Fibroblast of lung (primary cell): ENCODE measurements at regions not wholly inside any gene's neighbourhood (a gene's known extent, or its start where the extent isn't known, plus 50 kb on each side); places are given as distances from the start of the nearest gene placed in this dataset.
"Not testable (repeated sequence)": the region's sequence is repeated elsewhere in the genome, so short reads cannot be mapped to it uniquely, and the experiment has no call there.

Source experiments
- DNase-seq, 2 donors: peaks; one replicate each; pipeline versions ENCODE4 v3.0.0 to v3.0.0-alpha.2; 2010; ENCODE audit warnings: low read depth in 2 of 2
- H2AFZ ChIP-seq: 2 replicates; pipeline ENCODE4 v1.5.1; 2012; ENCODE audit warnings: low read length, control low read depth, inconsistent platforms
- H3K27ac ChIP-seq: 2 replicates; pipeline ENCODE4 v1.5.1; 2011; ENCODE audit warnings: low read length, control low read depth; ENCODE audit not compliant: insufficient read depth
- H3K27me3 ChIP-seq: 2 replicates; pipeline ENCODE4 v1.5.1; 2011; ENCODE audit warnings: mild to moderate bottlenecking, low read length; ENCODE audit not compliant: control insufficient read depth, insufficient read depth
- H3K36me3 ChIP-seq: 2 replicates; pipeline ENCODE4 v1.5.1; 2011; ENCODE audit warnings: low read length; ENCODE audit not compliant: control insufficient read depth, insufficient read depth
- H3K4me1 ChIP-seq: 2 replicates; pipeline ENCODE4 v1.5.1; 2011; ENCODE audit warnings: low read length; ENCODE audit not compliant: control insufficient read depth, insufficient read depth; ENCODE audit errors: extremely low read depth
- H3K4me2 ChIP-seq: 2 replicates; pipeline ENCODE4 v1.5.1; 2011; ENCODE audit warnings: low read length, control low read depth; ENCODE audit not compliant: insufficient read depth; ENCODE audit errors: extremely low read depth
- H3K4me3 ChIP-seq, 4 experiments: fragments of 200-600 bp in 1 of 4; sonication (generic) in 1 of 4; replicated peaks in 1 of 4; 2 replicates each; pipeline ENCODE4 v1.5.1; 2011 to 2016; ENCODE audit warnings: low read length in 4 of 4, low read depth in 3 of 4, mild to moderate bottlenecking in 3 of 4, control low read depth in 2 of 4, inconsistent platforms in 1 of 4, mixed read lengths in 1 of 4; ENCODE audit not compliant: insufficient read depth in 1 of 4; ENCODE audit errors: control extremely low read depth in 1 of 4
- H3K79me2 ChIP-seq: 2 replicates; pipeline ENCODE4 v1.5.1; 2012; ENCODE audit warnings: mild to moderate bottlenecking, low read length, inconsistent platforms; ENCODE audit not compliant: control insufficient read depth, insufficient read depth
- H3K9ac ChIP-seq: 2 replicates; pipeline ENCODE4 v1.5.1; 2011; ENCODE audit warnings: mild to moderate bottlenecking, low read length, control low read depth; ENCODE audit not compliant: insufficient read depth
- H3K9me3 ChIP-seq: 2 replicates; pipeline ENCODE4 v1.5.1; 2012; ENCODE audit warnings: low read depth, low read length; ENCODE audit not compliant: control insufficient read depth, insufficient read depth
- H4K20me1 ChIP-seq: 2 replicates; pipeline ENCODE4 v1.5.1; 2011; ENCODE audit warnings: low read length; ENCODE audit not compliant: control insufficient read depth, insufficient read depth; ENCODE audit errors: extremely low read depth
- CTCF ChIP-seq, 2 donors: IDR thresholded peaks in 1 of 2; conservative IDR thresholded peaks in 1 of 2; 1 replicate in 1 of 2; 2 replicates in 1 of 2; pipeline ENCODE4 v1.5.1; 2011 to 2012; ENCODE audit warnings: low read length in 2 of 2, control low read depth in 1 of 2, inconsistent platforms in 1 of 2, low read depth in 1 of 2, mild to moderate bottlenecking in 1 of 2
- EZH2 ChIP-seq: IDR thresholded peaks from 2 replicates; pipeline ENCODE4 v1.5.1; 2012; ENCODE audit warnings: low read length, control low read depth, mild to moderate bottlenecking; ENCODE audit errors: missing control alignments

- no peak overlapping the region for H3K9ac ChIP-seq
- TF ChIP-seq EZH2 (no peak), CTCF (conservative IDR thresholded peaks at IDR 0.05 in 1 of 2, IDR thresholded peaks at IDR 0.05 in 1 of 2; ENCODE audit: low read depth in 1 of 2, low read length in 2 of 2) (no peak)
- H3K9me3 ChIP-seq, result no peaks in the 10 kb centered on the region
- H3K27ac ChIP-seq, result no peak overlapping the region
- H3K4me1 ChIP-seq, result no peaks in the 10 kb centered on the region
- H3K79me2 ChIP-seq, result no peaks in the 10 kb centered on the region
- no peaks in the 10 kb centered on the region for H4K20me1 ChIP-seq
- no peak overlapping the region for H3K4me2 ChIP-seq
- H3K27me3 ChIP-seq, result no peaks in the 10 kb centered on the region
- H3K36me3 ChIP-seq, result no peaks in the 10 kb centered on the region
- no peak overlapping the region for H2AFZ ChIP-seq
- no peak overlapping the region for H3K4me3 ChIP-seq
- no peak for DNase-seq
Measured at GRCh38 chr9:97124256-97124655, 85.3 kb upstream of the CTSV start.

- Histone ChIP-seq H3K79me2 (no peaks in the 10 kb centered on the region), H3K4me2 (no peak overlapping the region)
- no peak for DNase-seq
Measured at GRCh38 chr9:97110696-97111095, 71.8 kb upstream of the CTSV start.

GRCh38 chr9:97109194-97109811 lies 70.4 kb upstream of the CTSV start:
- Histone ChIP-seq H3K36me3 (no peaks in the 10 kb centered on the region), H3K27me3 (no peaks in the 10 kb centered on the region), H3K4me2 (no peak overlapping the region), H3K9ac (no peak overlapping the region), H3K4me3 (no peak overlapping the region), H3K27ac (no peak overlapping the region), H4K20me1 (no peaks in the 10 kb centered on the region), H2AFZ (no peak overlapping the region), H3K9me3 (no peaks in the 10 kb centered on the region), H3K79me2 (no peaks in the 10 kb centered on the region), H3K4me1 (no peaks in the 10 kb centered on the region)
- TF ChIP-seq CTCF (conservative IDR thresholded peaks at IDR 0.05 in 1 of 2, IDR thresholded peaks at IDR 0.05 in 1 of 2; ENCODE audit: low read depth in 1 of 2, low read length in 2 of 2) (peak; percentile 25 to 46), EZH2 (no peak)
- DNase-seq, result peak; percentile 10 to 31

More at GRCh38 chr9:97110696-97111095, 71.8 kb upstream of the CTSV start:
- Histone ChIP-seq H2AFZ (no peak overlapping the region), H3K4me1 (no peaks in the 10 kb centered on the region), H3K27ac (no peak overlapping the region), H3K36me3 (no peaks in the 10 kb centered on the region), H3K9ac (no peak overlapping the region), H3K9me3 (no peaks in the 10 kb centered on the region), H4K20me1 (no peaks in the 10 kb centered on the region), H3K27me3 (no peaks in the 10 kb centered on the region), H3K4me3 (no peak overlapping the region)
- TF ChIP-seq EZH2 (no peak), CTCF (conservative IDR thresholded peaks at IDR 0.05 in 1 of 2, IDR thresholded peaks at IDR 0.05 in 1 of 2; ENCODE audit: low read depth in 1 of 2, low read length in 2 of 2) (no peak)

- H3K4me3 ChIP-seq, H3K9ac ChIP-seq, H3K9me3 ChIP-seq, H3K4me1 ChIP-seq, H3K79me2 ChIP-seq, H3K36me3 ChIP-seq, H3K4me2 ChIP-seq, H2AFZ ChIP-seq, H3K27ac ChIP-seq, DNase-seq, H4K20me1 ChIP-seq, H3K27me3 ChIP-seq: not testable (repeated sequence)
Measured at GRCh38 chr9:97105220-97105619, 66.3 kb upstream of the CTSV start.
